GM12872 (cell line): ENCODE measurements at regions not wholly inside any gene's neighbourhood (a gene's known extent, or its start where the extent isn't known, plus 50 kb on each side); places are given as distances from the start of the nearest gene placed in this dataset.

ENCODE experiments used
- CTCF ChIP-seq: IDR thresholded peaks from 3 replicates; pipeline ENCODE4 v1.5.1; 2011; ENCODE audit warnings: low read depth, mild to moderate bottlenecking, low read length, moderate library complexity; ENCODE audit not compliant: insufficient read depth

GRCh38 chr16:55142405-55142804, 181.6 kb upstream of the IRX6 start:
- no peak for TF ChIP-seq CTCF

- TF ChIP-seq CTCF = no peak
These were observed 179.4 kb upstream of the IRX6 start for GRCh38 chr16:55144651-55145050.

GRCh38 chr16:55145771-55146603, 178.0 kb upstream of the IRX6 start:
- no peak for TF ChIP-seq CTCF

GRCh38 chr16:55146966-55147365, 177.0 kb upstream of the IRX6 start:
- TF ChIP-seq CTCF = no peak

GRCh38 chr16:55147396-55147795, 176.6 kb upstream of the IRX6 start:
- TF ChIP-seq CTCF = no peak

- no peak for TF ChIP-seq CTCF
These were observed 174.4 kb upstream of the IRX6 start for GRCh38 chr16:55149622-55150021.

GRCh38 chr16:55151561-55152305, 172.3 kb upstream of the IRX6 start:
- TF ChIP-seq CTCF = no peak
